PC-3 (cell line): ENCODE measurements at regions not wholly inside any gene's neighbourhood (a gene's known extent, or its start where the extent isn't known, plus 50 kb on each side); places are given as distances from the start of the nearest gene placed in this dataset.

Experiments used
- CTCF ChIP-seq: fragments of 300-600 bp; sonication (generic); conservative IDR thresholded peaks from 2 replicates; pipeline ENCODE4 v1.5.1; 2017; ENCODE audit warnings: antibody characterized with exemption, low read depth, mild to moderate bottlenecking, low read length
- EZH2 ChIP-seq: fragments of 300-600 bp; sonication (generic); IDR thresholded peaks from one replicate; pipeline ENCODE4 v1.6.1; 2017; ENCODE audit warnings: antibody characterized with exemption, mild to moderate bottlenecking, low read length; ENCODE audit not compliant: unreplicated experiment
- EZH2phosphoT487 ChIP-seq: fragments of 300-600 bp; sonication (generic); IDR thresholded peaks from 2 replicates; pipeline ENCODE4 v1.6.1; 2018; ENCODE audit warnings: mild to moderate bottlenecking, antibody characterized with exemption, low read length, borderline replicate concordance

- TF ChIP-seq CTCF (no peak), EZH2 (no peak), EZH2phosphoT487 (no peak)
These were observed 389.4 kb upstream of the TPM1 start for GRCh38 chr15:62653122-62653521.
